Chondrocyte (in vitro differentiated cells): ENCODE measurements at regions not wholly inside any gene's neighbourhood (a gene's known extent, or its start where the extent isn't known, plus 50 kb on each side); places are given as distances from the start of the nearest gene placed in this dataset.
A peak's percentile ranks its signal among the peaks of the same experiment; 100 is the strongest.
"Not testable (repeated sequence)": the region's sequence is repeated elsewhere in the genome, so short reads cannot be mapped to it uniquely, and the experiment has no call there.

Experiments used
- DNase-seq: peaks from one replicate; pipeline ENCODE4 v3.0.0; 2021; ENCODE audit warnings: mixed read lengths, low spot score
- H3K27ac Mint-ChIP-seq: one replicate; pipeline ENCODE4 v1.8.0; 2021; ENCODE audit warnings: mild to moderate bottlenecking, moderate library complexity, mixed read lengths; ENCODE audit not compliant: unreplicated experiment
- H3K27me3 Mint-ChIP-seq: 2 replicates; pipeline ENCODE4 v1.8.0; 2021; ENCODE audit warnings: low read depth, mixed read lengths
- H3K36me3 Mint-ChIP-seq: 2 replicates; pipeline ENCODE4 v1.8.0; 2021; ENCODE audit warnings: low read depth, mixed read lengths
- H3K4me1 Mint-ChIP-seq: 2 replicates; pipeline ENCODE4 v1.8.0; 2021; ENCODE audit warnings: low read depth, mild to moderate bottlenecking, mixed read lengths
- H3K4me3 Mint-ChIP-seq: one replicate; pipeline ENCODE4 v1.8.0; 2021; ENCODE audit warnings: mild to moderate bottlenecking, moderate library complexity, mixed read lengths; ENCODE audit not compliant: unreplicated experiment
- H3K9me3 Mint-ChIP-seq: 2 replicates; pipeline ENCODE4 v1.8.0; 2021; ENCODE audit warnings: low read depth, mixed read lengths
- TF ChIP-seq, protein P1 (sequence below): fragments of 200-600 bp; sonication (generic); IDR thresholded peaks from 2 replicates; pipeline ENCODE4 v1.5.0; 2021; ENCODE audit warnings: antibody characterized with exemption, mild to moderate bottlenecking, moderate library complexity

DNA sequence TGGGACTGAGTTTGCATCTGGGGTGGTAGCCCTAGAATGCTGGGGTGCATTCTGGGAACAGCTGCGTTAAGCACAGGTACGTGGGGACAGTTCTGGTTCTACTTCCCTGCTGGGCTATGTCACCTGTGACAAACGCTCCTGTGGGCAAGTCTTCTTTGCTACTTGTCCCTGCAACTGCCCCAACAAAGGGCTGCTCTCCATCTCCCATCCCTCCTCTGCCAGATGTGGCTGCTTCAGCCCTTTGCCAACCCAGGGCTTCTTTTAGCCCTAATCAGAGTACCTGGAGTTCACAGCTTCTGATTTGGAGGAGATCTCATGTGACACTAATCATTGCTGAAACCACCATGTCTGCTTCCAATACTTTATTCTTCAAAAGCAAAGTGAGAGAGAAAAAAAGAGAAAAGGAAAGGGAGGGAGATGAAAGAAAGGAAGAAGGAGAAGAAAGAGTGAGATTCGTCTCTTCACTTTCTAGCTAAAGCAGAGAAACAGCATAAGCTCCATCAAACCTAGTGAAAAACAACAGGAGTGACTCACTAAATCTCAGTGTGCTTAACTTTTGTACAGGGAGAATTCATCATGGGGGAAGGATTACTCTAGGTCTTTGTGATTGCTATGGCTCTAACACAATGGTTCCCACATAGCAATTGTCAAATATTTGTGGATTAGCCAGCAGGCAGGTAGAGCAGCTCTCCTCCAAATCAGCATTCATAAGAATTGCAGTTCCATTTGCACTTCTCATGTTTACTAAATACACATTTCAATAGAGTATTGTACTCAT is 174.8 kb downstream of the LRIG3 start:
- Mint-ChIP-seq H3K27ac (no peak overlapping the region), H3K4me3 (no peak overlapping the region)

DNA sequence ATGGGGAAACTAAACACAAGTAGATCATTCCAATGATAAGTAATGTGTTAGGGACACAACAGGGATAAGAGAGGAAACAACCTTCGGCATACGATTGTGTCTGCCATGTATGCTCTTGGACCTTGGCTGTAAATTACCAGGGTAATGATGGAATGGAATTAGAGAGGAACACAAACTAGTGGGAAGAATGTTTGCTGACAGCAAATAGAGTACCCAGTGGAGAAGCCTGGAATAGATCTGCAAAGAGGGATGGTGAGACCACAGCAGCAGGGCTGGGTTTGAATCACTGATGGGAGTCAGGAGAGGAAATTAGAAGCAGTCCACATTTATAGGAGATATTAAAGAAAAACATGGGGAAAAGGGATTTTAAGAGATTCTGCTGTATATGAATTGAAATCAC is 172.8 kb downstream of the LRIG3 start:
- Mint-ChIP-seq H3K9me3 (peaks cover 15% of the 10 kb centered on the region), H3K27me3 (no peaks in the 10 kb centered on the region), H3K27ac (no peak overlapping the region), H3K36me3 (peaks cover 4% of the 10 kb centered on the region), H3K4me3 (no peak overlapping the region), H3K4me1 (peaks cover 31% of the 10 kb centered on the region)
- DNase-seq = no peak
- TF ChIP-seq, protein P1, sequence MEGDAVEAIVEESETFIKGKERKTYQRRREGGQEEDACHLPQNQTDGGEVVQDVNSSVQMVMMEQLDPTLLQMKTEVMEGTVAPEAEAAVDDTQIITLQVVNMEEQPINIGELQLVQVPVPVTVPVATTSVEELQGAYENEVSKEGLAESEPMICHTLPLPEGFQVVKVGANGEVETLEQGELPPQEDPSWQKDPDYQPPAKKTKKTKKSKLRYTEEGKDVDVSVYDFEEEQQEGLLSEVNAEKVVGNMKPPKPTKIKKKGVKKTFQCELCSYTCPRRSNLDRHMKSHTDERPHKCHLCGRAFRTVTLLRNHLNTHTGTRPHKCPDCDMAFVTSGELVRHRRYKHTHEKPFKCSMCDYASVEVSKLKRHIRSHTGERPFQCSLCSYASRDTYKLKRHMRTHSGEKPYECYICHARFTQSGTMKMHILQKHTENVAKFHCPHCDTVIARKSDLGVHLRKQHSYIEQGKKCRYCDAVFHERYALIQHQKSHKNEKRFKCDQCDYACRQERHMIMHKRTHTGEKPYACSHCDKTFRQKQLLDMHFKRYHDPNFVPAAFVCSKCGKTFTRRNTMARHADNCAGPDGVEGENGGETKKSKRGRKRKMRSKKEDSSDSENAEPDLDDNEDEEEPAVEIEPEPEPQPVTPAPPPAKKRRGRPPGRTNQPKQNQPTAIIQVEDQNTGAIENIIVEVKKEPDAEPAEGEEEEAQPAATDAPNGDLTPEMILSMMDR = no peak

More for the DNA sequence above, 174.8 kb downstream of the LRIG3 start:
- Mint-ChIP-seq H3K4me1 (peaks cover 24% of the 10 kb centered on the region), H3K9me3 (peaks cover 15% of the 10 kb centered on the region), H3K27me3 (no peaks in the 10 kb centered on the region), H3K36me3 (peaks cover 4% of the 10 kb centered on the region)
- no peak for DNase-seq
- TF ChIP-seq, protein P1 = no peak

DNA sequence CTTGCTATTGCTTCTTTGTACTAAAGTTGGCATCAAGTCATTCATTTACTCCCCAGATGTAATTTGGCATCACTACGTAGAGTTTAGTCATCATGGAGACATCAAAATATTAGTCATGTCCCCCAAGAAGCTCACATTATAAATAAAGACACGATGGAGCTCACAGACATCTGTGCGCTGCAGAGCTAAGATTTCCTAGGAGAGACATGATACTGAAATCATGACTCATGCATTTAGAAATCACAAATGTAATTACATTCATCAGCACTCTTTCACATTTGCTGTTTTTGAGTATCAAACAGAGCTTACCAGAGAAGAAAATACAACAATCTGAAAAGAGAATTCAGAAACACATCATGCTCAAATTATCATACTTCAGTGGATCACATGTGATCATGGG is 169.8 kb downstream of the LRIG3 start:
- TF ChIP-seq, protein P1 = no peak
- Mint-ChIP-seq H3K9me3 (peaks cover 21% of the 10 kb centered on the region), H3K36me3 (peaks cover 4% of the 10 kb centered on the region), H3K4me1 (peaks cover 29% of the 10 kb centered on the region), H3K27me3 (no peaks in the 10 kb centered on the region), H3K4me3 (no peak overlapping the region), H3K27ac (peak overlapping the region; percentile 79)
- DNase-seq = no peak

DNA sequence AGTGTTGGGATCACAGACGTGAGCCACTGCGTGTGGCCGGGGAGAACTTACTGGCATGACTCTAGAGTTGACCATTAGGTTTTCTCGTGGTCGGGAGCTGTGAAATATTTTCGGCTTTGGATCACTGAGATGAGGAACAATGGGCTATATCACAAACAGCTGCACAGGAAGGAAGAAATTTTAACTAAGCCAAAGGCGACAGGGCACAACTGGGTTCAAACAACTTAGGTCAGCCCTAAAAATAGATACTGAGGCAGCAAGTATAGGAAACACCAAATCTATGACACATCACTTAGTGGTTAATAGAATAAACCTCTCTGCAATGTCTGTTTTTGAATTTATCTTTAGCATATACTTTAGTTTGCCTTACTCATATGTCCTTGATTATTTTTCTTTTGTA is 162.9 kb downstream of the LRIG3 start:
- no peak for DNase-seq
- Mint-ChIP-seq H3K4me3 (no peak overlapping the region), H3K9me3 (peaks cover 19% of the 10 kb centered on the region), H3K27me3 (no peaks in the 10 kb centered on the region), H3K4me1 (peaks cover 50% of the 10 kb centered on the region), H3K36me3 (peaks cover 2% of the 10 kb centered on the region), H3K27ac (peak overlapping the region; percentile 87)
- TF ChIP-seq, protein P1 = no peak

DNA sequence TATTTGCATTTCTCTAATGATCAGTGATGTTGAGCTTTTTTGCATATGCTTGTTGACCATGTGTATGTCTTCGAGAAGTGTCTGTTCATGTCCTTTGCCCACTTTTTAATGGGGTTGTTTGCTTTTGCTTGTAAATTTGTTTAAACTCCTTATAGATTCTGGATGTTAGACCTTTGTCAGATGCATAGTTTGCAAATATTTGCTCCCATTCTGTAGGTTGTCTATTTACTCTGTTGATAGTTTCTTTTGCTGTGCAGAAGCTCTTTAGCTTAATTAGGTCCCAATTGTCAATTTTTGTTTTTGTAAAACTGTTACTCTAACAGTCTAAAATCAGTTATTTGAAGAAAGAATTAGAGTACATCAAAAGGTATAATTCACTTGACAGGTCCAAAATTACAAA is 160.6 kb downstream of the LRIG3 start:
- Mint-ChIP-seq H3K4me1 (peaks cover 71% of the 10 kb centered on the region), H3K27ac (peak overlapping the region; percentile 0), H3K9me3 (peaks cover 13% of the 10 kb centered on the region)
- H3K27me3 Mint-ChIP-seq, H3K4me3 Mint-ChIP-seq, H3K36me3 Mint-ChIP-seq, DNase-seq: not testable (repeated sequence)

DNA sequence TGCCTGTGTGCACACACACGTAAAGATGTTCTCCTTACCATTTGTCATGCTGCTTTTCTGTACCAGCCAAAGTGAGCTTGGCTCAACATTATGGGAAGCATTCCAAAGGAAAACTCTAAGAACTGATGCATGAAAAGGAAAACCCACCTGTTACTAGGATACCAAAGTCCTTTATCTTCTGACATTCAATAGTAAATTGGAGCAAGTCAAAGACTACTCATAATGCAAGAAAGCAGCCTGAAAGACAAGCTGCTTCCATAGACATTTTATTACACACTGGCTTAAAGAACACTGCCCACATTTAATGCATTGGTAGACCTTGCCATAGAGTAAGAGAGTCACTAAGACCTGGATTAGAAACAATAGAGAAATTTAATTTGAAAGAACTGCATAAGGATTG is 159.0 kb downstream of the LRIG3 start:
- Mint-ChIP-seq H3K27ac (no peak overlapping the region), H3K27me3 (no peaks in the 10 kb centered on the region), H3K4me3 (no peak overlapping the region), H3K4me1 (peaks cover 85% of the 10 kb centered on the region), H3K36me3 (peaks cover 2% of the 10 kb centered on the region), H3K9me3 (peaks cover 18% of the 10 kb centered on the region)
- TF ChIP-seq, protein P1 = no peak
- DNase-seq = no peak
